NCI-H1930 (cell line): ENCODE measurements at regions not wholly inside any gene's neighbourhood (a gene's known extent, or its start where the extent isn't known, plus 50 kb on each side); places are given as distances from the start of the nearest gene placed in this dataset.

Source experiments
- DNase-seq, 2 experiments: peaks; one replicate each; lab custom pipeline; 2025; lab: John Stamatoyannopoulos, UW

DNA sequence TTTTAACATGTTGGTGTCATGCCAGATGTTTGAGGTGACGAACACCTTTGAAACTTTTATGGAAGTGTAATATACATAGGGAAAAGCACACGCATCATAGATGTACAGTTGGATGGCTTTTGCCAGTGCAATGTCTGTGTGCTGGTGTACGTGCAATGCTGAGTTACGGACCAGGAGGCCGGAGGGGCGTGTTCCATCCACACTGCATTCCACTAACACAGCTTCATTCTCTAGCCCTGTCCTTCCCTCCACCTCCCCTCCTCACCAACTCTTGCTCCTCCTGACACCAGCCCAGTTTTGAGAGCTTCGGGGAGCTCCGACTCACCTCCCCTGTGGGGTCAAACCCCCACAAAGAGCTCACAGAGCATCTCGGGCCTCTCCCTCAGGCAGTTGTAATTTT is 358.8 kb downstream of the C16orf95 start:
- no peak for DNase-seq

DNA sequence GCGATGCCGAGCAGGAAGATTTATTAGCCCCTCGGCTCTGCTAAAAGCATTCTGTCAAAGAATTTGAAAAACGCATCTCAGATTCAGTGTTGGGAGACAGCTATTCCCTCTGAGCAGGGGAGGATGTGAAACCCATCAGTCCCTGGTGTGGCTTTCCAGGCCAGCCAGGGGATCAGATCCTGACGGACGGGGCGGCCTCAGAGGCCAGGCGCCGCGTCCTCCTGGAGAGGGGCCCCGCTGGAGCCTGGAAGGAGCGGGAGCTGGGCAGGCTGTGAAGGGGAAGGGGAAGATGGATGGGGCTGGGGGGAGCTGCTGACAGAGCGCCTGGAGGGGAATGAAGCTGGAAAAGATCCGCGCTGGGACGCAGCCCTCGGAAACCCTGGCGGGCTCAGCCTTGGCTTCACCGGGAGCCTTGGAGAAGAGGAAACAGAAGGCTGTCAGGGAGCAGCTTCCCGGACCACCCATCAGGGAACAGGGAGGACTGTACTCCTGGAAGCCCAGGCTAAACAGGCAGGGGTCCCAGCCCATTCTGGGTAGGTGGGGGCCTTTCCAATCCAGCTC is 358.0 kb downstream of the C16orf95 start:
- DNase-seq, result no peak

GRCh38 chr16:86959729-86960128 is 357.5 kb downstream of the C16orf95 start:
- no peak for DNase-seq

- DNase-seq, result no peak
Measured at GRCh38 chr16:86960266-86960665, 356.9 kb downstream of the C16orf95 start.

GRCh38 chr16:86961171-86961601 is 356.0 kb downstream of the C16orf95 start:
- DNase-seq, result no peak

- no peak for DNase-seq
Measured at GRCh38 chr16:86962259-86962658, 354.9 kb downstream of the C16orf95 start.

DNA sequence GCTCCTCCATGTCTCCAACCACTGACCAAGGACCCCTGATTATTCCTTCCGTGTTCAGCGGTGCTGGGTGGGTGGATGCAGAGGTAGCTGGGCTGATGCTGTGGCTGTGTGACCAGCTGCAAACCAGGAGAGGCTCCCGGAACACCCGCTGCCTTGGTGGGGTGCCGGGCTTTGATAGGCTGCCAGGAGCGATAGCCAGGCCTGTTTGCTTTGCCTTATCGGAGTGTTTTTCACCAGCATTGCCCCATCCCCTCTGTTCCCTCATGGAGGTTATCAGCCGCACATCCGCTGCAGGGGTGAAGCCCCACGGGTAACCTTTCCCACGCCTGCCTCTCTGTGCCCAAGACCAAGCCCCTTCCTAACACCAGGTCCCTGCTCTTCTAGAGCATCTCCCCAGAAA is 354.3 kb downstream of the C16orf95 start:
- no peak for DNase-seq

GRCh38 chr16:86963600-86964575 is 353.3 kb downstream of the C16orf95 start:
- DNase-seq, result no peak

DNA sequence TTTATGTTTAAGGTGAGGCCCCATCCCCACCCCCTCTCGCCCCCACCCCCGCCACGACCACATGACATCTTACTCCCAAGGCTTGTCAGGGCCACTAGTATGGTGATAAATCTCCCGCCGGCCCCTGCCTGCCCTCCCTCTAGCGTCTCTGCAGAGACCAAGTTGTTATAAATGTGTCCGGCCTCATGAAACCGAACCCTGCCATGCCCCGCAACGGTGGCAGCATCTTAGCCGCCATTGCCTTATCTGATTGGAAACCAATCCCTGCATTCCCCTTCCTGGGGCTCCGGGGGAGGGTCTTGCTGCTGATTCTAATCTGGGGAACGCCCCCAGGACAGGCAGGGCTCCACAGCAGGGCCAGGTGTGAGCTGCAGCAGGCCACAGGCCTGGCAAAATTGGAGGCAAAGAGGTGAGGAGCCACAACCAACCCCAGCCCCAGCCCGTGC is 352.4 kb downstream of the C16orf95 start:
- DNase-seq, result no peak

- no peak for DNase-seq
Measured at GRCh38 chr16:86965331-86965730, 351.9 kb downstream of the C16orf95 start.

GRCh38 chr16:86965840-86966550 is 351.2 kb downstream of the C16orf95 start:
- DNase-seq, result no peak

GRCh38 chr16:86966777-86967176 is 350.4 kb downstream of the C16orf95 start:
- no peak for DNase-seq

- no peak for DNase-seq
Measured at GRCh38 chr16:86968866-86969265, 348.3 kb downstream of the C16orf95 start.

DNA sequence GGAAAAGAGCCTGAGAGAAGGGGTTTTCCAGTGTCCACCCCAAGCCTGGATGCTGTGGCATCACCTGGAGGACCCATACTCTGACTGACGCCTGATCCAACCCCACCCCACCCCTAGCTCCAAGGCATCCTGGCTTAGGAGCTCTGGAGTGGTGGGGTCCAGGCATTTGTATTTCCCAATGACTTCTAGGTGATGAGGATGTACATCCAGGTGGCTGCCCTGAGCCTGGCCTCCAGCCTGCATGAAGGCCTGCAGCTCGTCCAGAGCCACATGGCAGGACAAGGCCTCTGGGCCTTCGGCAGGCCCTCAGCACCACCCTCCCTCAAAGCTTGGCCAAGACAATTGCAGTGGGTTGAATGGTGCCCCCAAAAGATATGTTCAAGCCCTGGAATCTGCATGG is 347.5 kb downstream of the C16orf95 start:
- DNase-seq, result no peak

DNA sequence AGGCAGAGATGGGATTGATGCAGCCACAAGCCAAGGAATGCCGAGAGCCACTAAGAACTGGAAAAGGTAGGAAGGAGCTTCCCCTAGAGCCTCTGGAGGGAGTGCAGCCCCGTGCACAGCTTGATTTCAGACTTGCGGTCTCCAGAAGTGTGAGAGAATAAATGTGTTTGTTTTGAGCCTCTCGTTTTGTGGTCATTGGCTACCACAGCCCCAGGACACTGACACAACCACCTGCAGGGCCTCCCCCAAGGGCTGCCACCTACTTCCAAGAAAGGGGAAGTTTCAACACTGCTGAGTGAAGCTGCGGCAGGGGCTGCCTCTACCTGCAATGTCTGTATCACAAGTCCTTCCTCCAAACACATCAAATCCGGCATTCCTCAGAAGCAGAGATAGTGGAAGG is 346.9 kb downstream of the C16orf95 start:
- DNase-seq, result no peak

GRCh38 chr16:86970726-86971125 is 346.5 kb downstream of the C16orf95 start:
- DNase-seq, result no peak

- DNase-seq, result no peak
Measured at GRCh38 chr16:86971251-86971650, 345.9 kb downstream of the C16orf95 start.

DNA sequence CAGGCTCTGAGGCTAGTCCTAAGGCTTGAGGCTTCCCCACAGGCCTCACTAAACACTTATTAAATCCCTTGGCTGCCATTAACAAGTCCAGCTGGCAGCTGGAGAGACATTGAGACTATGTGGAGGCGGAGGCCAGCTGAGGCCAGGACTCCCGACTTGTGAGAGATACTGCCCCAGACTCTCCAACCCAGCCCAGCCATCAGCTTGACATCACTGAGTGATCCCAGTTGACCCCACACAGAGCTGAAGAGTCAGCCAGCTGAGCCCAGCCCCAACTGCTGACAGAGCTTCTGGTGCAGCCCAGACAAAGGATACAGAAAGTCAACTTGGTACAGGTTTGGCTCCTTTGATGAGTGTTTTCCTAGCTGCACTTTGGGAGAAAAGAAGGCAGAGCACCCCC is 343.1 kb downstream of the C16orf95 start:
- DNase-seq, result no peak

GRCh38 chr16:86975445-86975844 is 341.7 kb downstream of the C16orf95 start:
- DNase-seq, result no peak

GRCh38 chr16:86977076-86977676 is 340.0 kb downstream of the C16orf95 start:
- DNase-seq, result no peak

GRCh38 chr16:86978445-86979030 is 338.7 kb downstream of the C16orf95 start:
- no peak for DNase-seq

DNA sequence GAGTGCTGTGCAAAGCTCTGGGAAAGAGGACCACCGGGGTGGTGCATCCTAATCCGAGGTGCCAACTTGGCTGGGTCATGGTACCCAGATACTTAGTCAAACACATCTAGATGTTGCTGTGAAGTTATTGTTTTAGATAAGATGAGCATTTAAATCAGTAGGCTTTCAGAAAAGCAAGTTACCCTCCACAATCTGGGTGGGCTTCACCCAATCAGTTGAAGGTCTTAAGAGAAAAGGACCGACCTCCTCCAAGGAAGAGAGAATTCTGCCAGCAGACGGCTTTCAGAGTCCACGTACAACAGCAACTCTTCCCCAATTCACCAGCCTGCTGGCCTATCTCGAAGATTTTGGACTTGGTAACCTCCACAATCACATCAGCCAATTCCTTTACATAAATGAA is 338.1 kb downstream of the C16orf95 start:
- no peak for DNase-seq
